PC-9 (cell line): ENCODE measurements at regions not wholly inside any gene's neighbourhood (a gene's known extent, or its start where the extent isn't known, plus 50 kb on each side); places are given as distances from the start of the nearest gene placed in this dataset.

ENCODE experiments used
- BruUV-seq: library from RNA; stranded (reverse); fragments of 400-500 nt; replicated peaks from 2 replicates; lab custom pipeline; 2021; lab: Mats Ljungman, UMichigan
- CTCF ChIA-PET: fragments of 300-600 bp; sonication (Branson Sonifier 250); formaldehyde crosslinking; loops from one replicate; lab custom pipeline; 2022; ENCODE audit warnings: antibody characterized with exemption; lab: Charles Lee
- POLR2A ChIA-PET: fragments of 300-600 bp; sonication (Branson Sonifier 250); formaldehyde crosslinking; loops from one replicate; lab custom pipeline; 2022; ENCODE audit warnings: antibody characterized with exemption; ENCODE audit not compliant: unreplicated experiment; lab: Charles Lee
- DNase-seq, 2 experiments: peaks; one replicate each; pipeline versions ENCODE4 v3.0.0 to v3.0.0-alpha.2; 2015 to 2022; ENCODE audit warnings: mixed read lengths in 1 of 2
- H2AFZ ChIP-seq: fragments of 200-600 bp; sonication (generic); 2 replicates; pipeline ENCODE4 v1.8.1; 2017; ENCODE audit warnings: antibody characterized with exemption
- H3F3A ChIP-seq: fragments of 200-600 bp; sonication (generic); 2 replicates; pipeline ENCODE4 v1.8.1; 2017; ENCODE audit warnings: antibody characterized with exemption, mild to moderate bottlenecking, low read depth; ENCODE audit not compliant: insufficient read depth
- H3K27ac ChIP-seq: fragments of 200-600 bp; sonication (generic); 2 replicates; pipeline ENCODE4 v1.6.1; 2016; ENCODE audit warnings: mixed run types
- H3K27me3 ChIP-seq: fragments of 200-600 bp; sonication (generic); 2 replicates; pipeline ENCODE4 v1.6.1; 2016; ENCODE audit warnings: low read depth, mixed run types; ENCODE audit not compliant: insufficient read depth
- H3K36me3 ChIP-seq: fragments of 200-600 bp; sonication (generic); 2 replicates; pipeline ENCODE4 v1.6.1; 2016; ENCODE audit warnings: low read depth, mixed run types
- H3K4me1 ChIP-seq: fragments of 200-600 bp; sonication (generic); replicated peaks from 2 replicates; pipeline ENCODE4 v1.6.1; 2016; ENCODE audit warnings: mixed run types; ENCODE audit not compliant: insufficient read depth
- H3K4me2 ChIP-seq: fragments of 200-600 bp; sonication (generic); 2 replicates; pipeline ENCODE4 v1.6.1; 2017; ENCODE audit warnings: mixed run types
- H3K4me3 ChIP-seq: fragments of 200-600 bp; sonication (generic); 2 replicates; pipeline ENCODE4 v1.6.1; 2016; ENCODE audit warnings: mixed run types
- H3K79me2 ChIP-seq: fragments of 200-600 bp; sonication (generic); 2 replicates; pipeline ENCODE4 v1.6.1; 2017; ENCODE audit warnings: low read depth, mixed run types
- H3K9me2 ChIP-seq: fragments of 200-600 bp; sonication (generic); 2 replicates; pipeline ENCODE4 v1.8.1; 2017; ENCODE audit warnings: mild to moderate bottlenecking; ENCODE audit not compliant: insufficient read depth
- H3K9me3 ChIP-seq: fragments of 200-600 bp; sonication (generic); 2 replicates; pipeline ENCODE4 v1.8.1; 2016; ENCODE audit warnings: low read depth; ENCODE audit not compliant: insufficient read depth
- H4K20me1 ChIP-seq: fragments of 200-600 bp; sonication (generic); 2 replicates; pipeline ENCODE4 v1.8.1; 2017; ENCODE audit not compliant: insufficient read depth
- EZH2 ChIP-seq: fragments of 200-600 bp; sonication (generic); IDR thresholded peaks from 2 replicates; pipeline ENCODE4 v1.8.0; 2017; ENCODE audit warnings: antibody characterized with exemption, low read depth
- intact Hi-C: fragments of 100-400 bp; cut with micrococcal nuclease; formaldehyde crosslinking; loops from one replicate; pipeline ENCODE4 v1.10.0; 2022; ENCODE audit not compliant: unreplicated experiment
- TF ChIP-seq, protein P1 (sequence below): fragments of 200-600 bp; sonication (generic); conservative IDR thresholded peaks from 2 replicates; pipeline ENCODE4 v1.6.1; 2017; ENCODE audit warnings: mixed run types, antibody characterized with exemption, mild to moderate bottlenecking, moderate library complexity

DNA sequence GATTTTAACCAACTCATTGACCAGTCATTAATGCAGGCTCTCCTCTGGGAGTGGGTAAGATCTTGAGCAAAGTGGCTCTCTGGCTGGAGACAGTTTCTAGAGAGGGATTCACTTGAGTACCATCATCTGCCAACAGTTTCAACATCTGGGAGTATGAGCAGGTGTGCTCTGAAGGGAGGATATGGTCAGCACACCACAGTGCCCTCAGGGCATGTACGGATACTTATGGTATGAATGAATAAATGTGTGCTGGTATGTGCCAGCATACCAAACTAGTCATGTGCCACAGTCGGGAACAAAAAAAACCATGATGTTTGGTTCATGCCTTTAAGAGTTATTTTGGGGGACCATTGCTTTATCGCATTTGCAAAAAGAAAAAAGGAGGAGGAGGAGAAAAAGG, 1197.5 kb upstream of the TENM4 start:
- Histone ChIP-seq H2AFZ (no peak overlapping the region), H4K20me1 (no peaks in the 10 kb centered on the region), H3F3A (no peaks in the 10 kb centered on the region), H3K9me2 (no peaks in the 10 kb centered on the region), H3K27ac (no peak overlapping the region), H3K27me3 (no peaks in the 10 kb centered on the region), H3K9me3 (no peaks in the 10 kb centered on the region), H3K4me3 (no peak overlapping the region), H3K36me3 (no peaks in the 10 kb centered on the region), H3K4me2 (no peak overlapping the region), H3K79me2 (no peaks in the 10 kb centered on the region), H3K4me1 (no peaks in the 10 kb centered on the region)
- POLR2A ChIA-PET, result interaction anchor here (0.7 kb wide), 1 partner anchor 541 kb away, joined by 3 read pairs; no protein-coding TSS in a partner anchor
- intact Hi-C loops, result no loop called here
- TF ChIP-seq, protein P1, sequence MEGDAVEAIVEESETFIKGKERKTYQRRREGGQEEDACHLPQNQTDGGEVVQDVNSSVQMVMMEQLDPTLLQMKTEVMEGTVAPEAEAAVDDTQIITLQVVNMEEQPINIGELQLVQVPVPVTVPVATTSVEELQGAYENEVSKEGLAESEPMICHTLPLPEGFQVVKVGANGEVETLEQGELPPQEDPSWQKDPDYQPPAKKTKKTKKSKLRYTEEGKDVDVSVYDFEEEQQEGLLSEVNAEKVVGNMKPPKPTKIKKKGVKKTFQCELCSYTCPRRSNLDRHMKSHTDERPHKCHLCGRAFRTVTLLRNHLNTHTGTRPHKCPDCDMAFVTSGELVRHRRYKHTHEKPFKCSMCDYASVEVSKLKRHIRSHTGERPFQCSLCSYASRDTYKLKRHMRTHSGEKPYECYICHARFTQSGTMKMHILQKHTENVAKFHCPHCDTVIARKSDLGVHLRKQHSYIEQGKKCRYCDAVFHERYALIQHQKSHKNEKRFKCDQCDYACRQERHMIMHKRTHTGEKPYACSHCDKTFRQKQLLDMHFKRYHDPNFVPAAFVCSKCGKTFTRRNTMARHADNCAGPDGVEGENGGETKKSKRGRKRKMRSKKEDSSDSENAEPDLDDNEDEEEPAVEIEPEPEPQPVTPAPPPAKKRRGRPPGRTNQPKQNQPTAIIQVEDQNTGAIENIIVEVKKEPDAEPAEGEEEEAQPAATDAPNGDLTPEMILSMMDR, result no peak
- TF ChIP-seq EZH2, result no peak
- no TSS peak for BruUV-seq
- peak; percentile 38 to 58 for DNase-seq
- CTCF ChIA-PET, result no interaction called here

DNA sequence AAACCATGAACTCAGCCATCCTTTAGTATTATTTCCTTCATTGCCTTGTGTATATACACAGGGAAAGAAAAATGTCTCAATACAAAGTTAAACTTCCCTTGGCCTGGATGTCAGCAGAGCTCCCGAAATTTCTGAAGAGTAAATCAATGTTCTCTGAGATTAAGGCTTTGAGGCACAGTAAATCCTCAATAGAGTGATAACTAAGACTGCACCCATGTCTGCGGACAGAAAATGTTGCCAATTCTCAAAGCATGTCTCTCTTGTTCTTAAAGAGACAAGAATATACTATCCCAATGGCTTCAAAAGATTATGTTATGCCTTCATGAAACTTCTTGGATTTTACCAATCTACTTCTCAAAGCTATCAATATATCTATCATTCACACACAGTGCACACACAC, 1196.7 kb upstream of the TENM4 start:
- Histone ChIP-seq H3K4me2 (no peak overlapping the region), H3K36me3 (no peaks in the 10 kb centered on the region), H3K9me3 (no peaks in the 10 kb centered on the region), H3K4me3 (no peak overlapping the region), H3K27me3 (no peaks in the 10 kb centered on the region), H3F3A (no peaks in the 10 kb centered on the region), H4K20me1 (no peaks in the 10 kb centered on the region), H2AFZ (no peak overlapping the region), H3K79me2 (no peaks in the 10 kb centered on the region), H3K4me1 (no peaks in the 10 kb centered on the region), H3K9me2 (no peaks in the 10 kb centered on the region), H3K27ac (no peak overlapping the region)
- CTCF ChIA-PET, result no interaction called here
- intact Hi-C loops, result no loop called here
- DNase-seq, result no peak
- POLR2A ChIA-PET, result no interaction called here
- TF ChIP-seq, protein P1, result no peak
- no peak for TF ChIP-seq EZH2
- no TSS peak for BruUV-seq

DNA sequence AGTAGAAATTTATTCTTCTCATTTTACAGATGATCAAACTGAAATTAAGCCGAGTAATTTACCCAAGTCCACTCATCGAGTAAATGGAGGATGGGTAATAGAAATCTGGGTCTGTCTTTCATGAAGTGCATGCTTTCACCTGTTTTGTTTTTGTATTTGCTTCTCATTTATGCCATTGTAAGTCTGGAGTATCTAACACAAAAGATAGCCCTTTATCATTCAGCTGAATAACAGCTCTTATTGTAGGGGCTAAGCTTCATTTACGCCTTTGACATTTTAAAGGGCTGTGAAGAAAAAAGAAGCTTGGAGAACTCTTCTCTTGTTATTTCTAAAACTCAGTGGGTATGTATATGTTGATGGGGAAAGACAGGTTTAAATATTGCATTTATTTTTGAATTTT, 1196.2 kb upstream of the TENM4 start:
- intact Hi-C loops, result no loop called here
- Histone ChIP-seq H4K20me1 (no peaks in the 10 kb centered on the region), H3K9me3 (no peaks in the 10 kb centered on the region), H3K36me3 (no peaks in the 10 kb centered on the region), H3K4me3 (no peak overlapping the region), H3K4me1 (no peaks in the 10 kb centered on the region), H3K9me2 (no peaks in the 10 kb centered on the region), H3F3A (no peaks in the 10 kb centered on the region), H3K79me2 (no peaks in the 10 kb centered on the region), H3K27me3 (no peaks in the 10 kb centered on the region), H3K4me2 (no peak overlapping the region), H3K27ac (no peak overlapping the region), H2AFZ (no peak overlapping the region)
- no peak for TF ChIP-seq EZH2
- TF ChIP-seq, protein P1, result no peak
- ChIA-PET CTCF (no interaction called here), POLR2A (no interaction called here)
- BruUV-seq, result no TSS peak
- DNase-seq, result no peak
